ENCODE measurements at regions not wholly inside any gene's neighbourhood (a gene's known extent, or its start where the extent isn't known, plus 50 kb on each side); places are given as distances from the start of the nearest gene placed in this dataset.
A peak's percentile ranks its signal among the peaks of the same experiment; 100 is the strongest.

- DNase-seq (ENCODE audit: low read depth in 3 of 3, low spot score in 2 of 3): no peak
Measured at GRCh38 chr20:41952166-41952565, 334.0 kb upstream of the CHD6 start.

GRCh38 chr20:41951615-41952014 lies 333.4 kb upstream of the CHD6 start:
- DNase-seq (ENCODE audit: low read depth in 3 of 3, low spot score in 2 of 3): no peak

GRCh38 chr20:41939659-41940058 lies 321.5 kb upstream of the CHD6 start:
- DNase-seq (ENCODE audit: low read depth in 3 of 3, low spot score in 2 of 3): no peak

GRCh38 chr20:41938353-41938752 lies 320.2 kb upstream of the CHD6 start:
- peak in 1 of 3 donors; percentile 30 for DNase-seq (ENCODE audit: low read depth in 3 of 3, low spot score in 2 of 3)

- DNase-seq (ENCODE audit: low read depth in 3 of 3, low spot score in 2 of 3): no peak
Measured at GRCh38 chr20:41935259-41935791, 317.1 kb upstream of the CHD6 start.

- no peak for DNase-seq (ENCODE audit: low read depth in 3 of 3, low spot score in 2 of 3)
Measured at GRCh38 chr20:41932431-41932830, 314.3 kb upstream of the CHD6 start.

- DNase-seq (ENCODE audit: low read depth in 3 of 3, low spot score in 2 of 3): no peak
Measured at GRCh38 chr20:41927655-41928054, 309.5 kb upstream of the CHD6 start.

- DNase-seq (ENCODE audit: low read depth in 3 of 3, low spot score in 2 of 3): no peak
Measured at GRCh38 chr20:41927189-41927588, 309.0 kb upstream of the CHD6 start.

GRCh38 chr20:41925476-41925875 lies 307.3 kb upstream of the CHD6 start:
- no peak for DNase-seq (ENCODE audit: low read depth in 3 of 3, low spot score in 2 of 3)

GRCh38 chr20:41923624-41924023 lies 305.4 kb upstream of the CHD6 start:
- DNase-seq (ENCODE audit: low read depth in 3 of 3, low spot score in 2 of 3): no peak

GRCh38 chr20:41913146-41913545 lies 295.0 kb upstream of the CHD6 start:
- DNase-seq (ENCODE audit: low read depth in 3 of 3, low spot score in 2 of 3): no peak

- DNase-seq (ENCODE audit: low read depth in 3 of 3, low spot score in 2 of 3): no peak
Measured at GRCh38 chr20:41910558-41910957, 292.4 kb upstream of the CHD6 start.

- DNase-seq (ENCODE audit: low read depth in 3 of 3, low spot score in 2 of 3): no peak
Measured at GRCh38 chr20:41905199-41905598, 287.0 kb upstream of the CHD6 start.

GRCh38 chr20:41903586-41903985 lies 285.4 kb upstream of the CHD6 start:
- peak; percentile 57 to 84 (median 73) for DNase-seq (ENCODE audit: low read depth in 3 of 3, low spot score in 2 of 3)

- DNase-seq (ENCODE audit: low read depth in 3 of 3, low spot score in 2 of 3): no peak
Measured at GRCh38 chr20:41902346-41902745, 284.2 kb upstream of the CHD6 start.

GRCh38 chr20:41900201-41900691 lies 282.1 kb upstream of the CHD6 start:
- no peak for DNase-seq (ENCODE audit: low read depth in 3 of 3, low spot score in 2 of 3)

- no peak for DNase-seq (ENCODE audit: low read depth in 3 of 3, low spot score in 2 of 3)
Measured at GRCh38 chr20:41897708-41898107, 279.5 kb upstream of the CHD6 start.

- DNase-seq (ENCODE audit: low read depth in 3 of 3, low spot score in 2 of 3): no peak
Measured at GRCh38 chr20:41895241-41896032, 277.3 kb upstream of the CHD6 start.

- no peak for DNase-seq (ENCODE audit: low read depth in 3 of 3, low spot score in 2 of 3)
Measured at GRCh38 chr20:41894255-41894963, 276.2 kb upstream of the CHD6 start.

GRCh38 chr20:41892031-41892430 lies 273.9 kb upstream of the CHD6 start:
- DNase-seq (ENCODE audit: low read depth in 3 of 3, low spot score in 2 of 3): no peak

GRCh38 chr20:41889844-41890224 lies 271.7 kb upstream of the CHD6 start:
- DNase-seq (ENCODE audit: low read depth in 3 of 3, low spot score in 2 of 3): no peak
